CD14-positive monocyte (primary cell): ENCODE measurements at regions not wholly inside any gene's neighbourhood (a gene's known extent, or its start where the extent isn't known, plus 50 kb on each side); places are given as distances from the start of the nearest gene placed in this dataset.
"Not testable (repeated sequence)": the region's sequence is repeated elsewhere in the genome, so short reads cannot be mapped to it uniquely, and the experiment has no call there.

Experiments used
- DNase-seq, 3 donors: peaks; one replicate each; pipeline ENCODE4 v3.0.0-alpha.2; 2011 to 2022
- H2AFZ ChIP-seq: 2 replicates; pipeline ENCODE4 v1.6.0; 2012; ENCODE audit warnings: mild to moderate bottlenecking, low read depth, low read length, inconsistent platforms; ENCODE audit not compliant: insufficient read depth, poor library complexity, severe bottlenecking
- H3K27ac ChIP-seq, 2 donors: 1 replicate in 1 of 2; 2 replicates in 1 of 2; pipeline ENCODE4 v1.5.1; 2012 to 2013; ENCODE audit warnings: low read length in 2 of 2, control low read depth in 1 of 2, inconsistent platforms in 1 of 2, low read depth in 1 of 2, mild to moderate bottlenecking in 1 of 2
- H3K27me3 ChIP-seq, 2 donors: one replicate each; pipeline versions ENCODE4 v1.6.0 to v1.6.1; 2011 to 2013; ENCODE audit warnings: low read length in 2 of 2; ENCODE audit not compliant: control insufficient read depth in 2 of 2, insufficient read depth in 2 of 2
- H3K36me3 ChIP-seq, 2 donors: replicated peaks in 1 of 2; 1 replicate in 1 of 2; 2 replicates in 1 of 2; pipeline versions ENCODE4 v1.5.1 to v1.6.1; 2012 to 2013; ENCODE audit warnings: low read length in 2 of 2, control low read depth in 1 of 2, inconsistent platforms in 1 of 2, mild to moderate bottlenecking in 1 of 2; ENCODE audit not compliant: insufficient read depth in 2 of 2, control insufficient read depth in 1 of 2
- H3K4me1 ChIP-seq, 2 donors: 1 replicate in 1 of 2; 2 replicates in 1 of 2; pipeline versions ENCODE4 v1.5.1 to v1.6.1; 2012 to 2013; ENCODE audit warnings: low read length in 2 of 2, control low read depth in 1 of 2, inconsistent platforms in 1 of 2, mild to moderate bottlenecking in 1 of 2, moderate library complexity in 1 of 2; ENCODE audit not compliant: insufficient read depth in 2 of 2, control insufficient read depth in 1 of 2
- H3K4me2 ChIP-seq: replicated peaks from 2 replicates; pipeline ENCODE3; 2012; ENCODE audit warnings: low read length, moderate library complexity, mild to moderate bottlenecking; ENCODE audit not compliant: poor library complexity, severe bottlenecking; ENCODE audit errors: extremely low read depth
- H3K4me3 ChIP-seq, 3 experiments: fragments of 200-600 bp in 1 of 3; sonication (generic) in 1 of 3; replicated peaks in 1 of 3; 1 replicate in 2 of 3; 2 replicates in 1 of 3; pipeline ENCODE4 v1.5.1; 2011 to 2013; ENCODE audit warnings: low read length in 3 of 3, mild to moderate bottlenecking in 3 of 3, control low read depth in 2 of 3, low read depth in 2 of 3, inconsistent platforms in 1 of 3, moderate library complexity in 1 of 3
- H3K79me2 ChIP-seq: 2 replicates; pipeline ENCODE4 v1.6.0; 2012; ENCODE audit warnings: mild to moderate bottlenecking, control low read depth, inconsistent platforms, low read length, moderate library complexity; ENCODE audit not compliant: insufficient read depth
- H3K9ac ChIP-seq: 2 replicates; pipeline ENCODE4 v1.6.0; 2017; ENCODE audit warnings: low read length, mild to moderate bottlenecking; ENCODE audit not compliant: insufficient read depth, poor library complexity, severe bottlenecking
- H3K9me3 ChIP-seq, 2 donors: replicated peaks in 1 of 2; 1 replicate in 1 of 2; 2 replicates in 1 of 2; pipeline versions ENCODE4 v1.5.1 to v1.6.1; 2012 to 2013; ENCODE audit warnings: low read length in 2 of 2, control low read depth in 1 of 2; ENCODE audit not compliant: control insufficient read depth in 1 of 2, insufficient read depth in 1 of 2
- H4K20me1 ChIP-seq: 2 replicates; pipeline ENCODE4 v1.6.0; 2012; ENCODE audit warnings: mild to moderate bottlenecking, low read length, control low read depth, moderate library complexity; ENCODE audit not compliant: insufficient read depth
- H3K27ac Mint-ChIP-seq, 7 donors: one replicate each; pipeline ENCODE4 v1.8.0; 2020; ENCODE audit warnings: mild to moderate bottlenecking in 7 of 7, mixed read lengths in 7 of 7, moderate library complexity in 6 of 7, inconsistent platforms in 2 of 7
- H3K27me3 Mint-ChIP-seq, 3 donors: one replicate each; pipeline ENCODE4 v1.8.0; 2021 to 2022; ENCODE audit warnings: low read depth in 3 of 3, mild to moderate bottlenecking in 3 of 3, mixed read lengths in 3 of 3, moderate library complexity in 3 of 3, inconsistent platforms in 1 of 3
- H3K36me3 Mint-ChIP-seq, 2 donors: one replicate each; pipeline ENCODE4 v1.8.0; 2020; ENCODE audit warnings: mixed read lengths in 2 of 2, inconsistent platforms in 1 of 2, mild to moderate bottlenecking in 1 of 2
- H3K4me1 Mint-ChIP-seq: one replicate; pipeline ENCODE4 v1.8.0; 2020; ENCODE audit warnings: mild to moderate bottlenecking, mixed read lengths
- H3K4me3 Mint-ChIP-seq, 2 donors: one replicate each; pipeline ENCODE4 v1.8.0; 2020; ENCODE audit warnings: mild to moderate bottlenecking in 2 of 2, mixed read lengths in 2 of 2, moderate library complexity in 1 of 2
- H3K9me3 Mint-ChIP-seq, 7 donors: one replicate each; pipeline ENCODE4 v1.8.0; 2020 to 2022; ENCODE audit warnings: mixed read lengths in 7 of 7, mild to moderate bottlenecking in 6 of 7, moderate library complexity in 6 of 7, inconsistent platforms in 2 of 7
- WGBS: methylation state at CpG from one replicate; pipeline ENCODE4 v1.1.5; 2013; ENCODE audit warnings: missing lambda C conversion rate; ENCODE audit not compliant: insufficient coverage; 5-methylcytosine and 5-hydroxymethylcytosine counted together
- intact Hi-C, 2 donors: fragments of 100-400 bp; cut with micrococcal nuclease; formaldehyde crosslinking; loops; one replicate each; pipeline versions ENCODE4 v1.15.0 to v1.15.1; 2023
- TF ChIP-seq, protein P1 (sequence below): fragments of 200-600 bp; IDR thresholded peaks from one replicate; pipeline ENCODE4 v1.8.0; 2022; ENCODE audit warnings: antibody characterized with exemption, mild to moderate bottlenecking

DNA sequence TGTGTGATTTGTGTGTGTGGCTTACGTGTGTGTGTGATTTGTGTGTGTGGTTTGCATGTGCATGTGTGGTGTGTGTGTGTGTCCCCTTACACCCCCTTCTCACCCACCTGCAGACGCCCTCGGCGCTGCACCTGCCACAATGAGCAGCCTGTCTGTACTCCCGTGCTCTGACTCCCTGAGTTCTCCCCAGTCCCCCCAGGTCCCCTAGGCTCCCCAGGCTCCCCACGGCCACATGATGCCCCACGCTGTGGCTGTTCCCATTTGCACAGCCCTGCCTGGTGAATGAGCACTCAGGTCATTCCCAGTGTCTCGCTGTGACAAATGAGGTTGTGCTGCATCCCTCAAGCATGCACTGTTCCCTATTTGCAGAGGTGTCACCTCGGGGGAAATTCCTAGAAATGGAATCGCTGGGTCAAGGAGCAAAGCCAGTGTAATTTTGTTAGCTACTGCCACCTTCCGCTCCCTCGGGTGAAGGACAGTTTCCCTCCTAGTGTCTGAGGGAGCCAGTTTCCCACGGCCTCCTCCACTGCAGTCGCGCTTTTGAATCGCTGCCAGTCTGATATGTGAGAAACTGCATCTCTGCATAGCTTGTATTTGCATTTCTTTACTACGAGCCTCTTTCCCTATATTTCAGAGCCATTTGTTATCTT is 180.4 kb upstream of the FOXD4L5 start:
- H3K27ac Mint-ChIP-seq, H3K79me2 ChIP-seq, H3K27me3 ChIP-seq, H3K4me3 Mint-ChIP-seq, H3K27ac ChIP-seq, DNase-seq, H3K4me3 ChIP-seq, H3K36me3 ChIP-seq, H3K36me3 Mint-ChIP-seq, H4K20me1 ChIP-seq, H3K27me3 Mint-ChIP-seq, H3K4me2 ChIP-seq, H3K9ac ChIP-seq, H3K4me1 ChIP-seq, H2AFZ ChIP-seq, intact Hi-C loops, H3K4me1 Mint-ChIP-seq: not testable (repeated sequence)
- H3K9me3 Mint-ChIP-seq, result peaks cover 22 to 66% (median 38%) of the 10 kb centered on the region in 7 donors
- 86% methylated on average over 7 of the region's 17 CpGs for WGBS
- H3K9me3 ChIP-seq, result peaks cover 25 to 53% of the 10 kb centered on the region in 2 donors

DNA sequence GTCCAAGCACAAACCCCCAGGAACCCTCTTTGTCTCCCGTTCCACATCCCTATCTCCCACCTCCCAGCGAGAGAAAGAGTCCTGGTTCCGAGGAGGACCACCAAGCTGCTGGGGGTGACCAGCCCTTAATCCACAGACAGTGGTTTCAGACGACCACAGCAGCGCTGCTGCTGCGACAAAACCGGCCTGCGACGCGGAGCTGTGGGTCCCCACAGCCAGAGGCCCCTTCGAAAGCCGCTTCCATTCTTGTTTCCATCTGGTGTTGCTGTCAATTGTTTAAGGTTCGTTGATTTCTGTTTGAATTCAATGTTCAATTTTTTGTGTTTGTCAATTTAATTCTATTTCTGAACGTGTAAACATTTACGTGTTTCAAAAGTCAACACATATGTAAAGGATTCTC is 177.5 kb upstream of the FOXD4L5 start:
- H3K4me3 Mint-ChIP-seq, H3K27ac ChIP-seq, H4K20me1 ChIP-seq, H3K79me2 ChIP-seq, H3K27me3 Mint-ChIP-seq, intact Hi-C loops, DNase-seq, H3K36me3 Mint-ChIP-seq, H3K36me3 ChIP-seq, H3K27ac Mint-ChIP-seq, H3K4me2 ChIP-seq, H3K4me1 Mint-ChIP-seq, H3K27me3 ChIP-seq, H3K9ac ChIP-seq, H3K4me1 ChIP-seq, H3K4me3 ChIP-seq, H2AFZ ChIP-seq: not testable (repeated sequence)
- peaks cover 23 to 69% (median 48%) of the 10 kb centered on the region in 7 donors for H3K9me3 Mint-ChIP-seq
- H3K9me3 ChIP-seq, result peaks cover 43 to 67% of the 10 kb centered on the region in 2 donors
- WGBS, result no CpG with 5 or more reads among the region's 15 CpGs

DNA sequence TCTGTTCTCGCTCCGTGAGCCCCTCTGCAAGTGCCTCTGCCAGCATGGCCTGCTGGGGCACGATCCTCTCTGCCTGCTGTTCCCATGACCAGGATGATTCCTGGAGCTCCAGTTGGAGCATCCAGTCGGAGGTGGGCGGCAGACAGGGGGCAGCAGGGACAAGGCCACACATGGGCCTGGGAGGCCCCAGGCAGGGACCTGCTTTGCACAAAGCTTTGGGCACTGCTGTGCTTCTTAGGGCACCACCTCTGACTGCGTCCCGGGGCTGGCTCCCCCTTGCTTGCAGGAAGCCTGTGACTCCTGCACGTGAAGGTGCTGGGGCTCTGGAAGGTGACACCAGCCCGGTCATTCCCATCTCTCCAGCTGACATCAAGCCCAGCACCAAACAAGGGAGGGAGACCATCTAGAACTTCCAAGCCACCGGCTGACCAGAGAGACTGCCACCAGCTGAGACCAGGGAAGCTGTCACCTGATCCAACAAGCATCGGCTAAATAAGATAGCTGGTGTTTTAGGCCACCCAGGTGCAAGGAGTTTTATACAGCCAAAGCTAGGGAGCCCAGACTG is 174.8 kb upstream of the FOXD4L5 start:
- TF ChIP-seq, protein P1, sequence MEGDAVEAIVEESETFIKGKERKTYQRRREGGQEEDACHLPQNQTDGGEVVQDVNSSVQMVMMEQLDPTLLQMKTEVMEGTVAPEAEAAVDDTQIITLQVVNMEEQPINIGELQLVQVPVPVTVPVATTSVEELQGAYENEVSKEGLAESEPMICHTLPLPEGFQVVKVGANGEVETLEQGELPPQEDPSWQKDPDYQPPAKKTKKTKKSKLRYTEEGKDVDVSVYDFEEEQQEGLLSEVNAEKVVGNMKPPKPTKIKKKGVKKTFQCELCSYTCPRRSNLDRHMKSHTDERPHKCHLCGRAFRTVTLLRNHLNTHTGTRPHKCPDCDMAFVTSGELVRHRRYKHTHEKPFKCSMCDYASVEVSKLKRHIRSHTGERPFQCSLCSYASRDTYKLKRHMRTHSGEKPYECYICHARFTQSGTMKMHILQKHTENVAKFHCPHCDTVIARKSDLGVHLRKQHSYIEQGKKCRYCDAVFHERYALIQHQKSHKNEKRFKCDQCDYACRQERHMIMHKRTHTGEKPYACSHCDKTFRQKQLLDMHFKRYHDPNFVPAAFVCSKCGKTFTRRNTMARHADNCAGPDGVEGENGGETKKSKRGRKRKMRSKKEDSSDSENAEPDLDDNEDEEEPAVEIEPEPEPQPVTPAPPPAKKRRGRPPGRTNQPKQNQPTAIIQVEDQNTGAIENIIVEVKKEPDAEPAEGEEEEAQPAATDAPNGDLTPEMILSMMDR, result no peak
- Histone ChIP-seq H3K36me3 (no peaks in the 10 kb centered on the region), H3K4me3 (no peak overlapping the region), H4K20me1 (no peaks in the 10 kb centered on the region), H3K27ac (no peak overlapping the region), H3K79me2 (no peaks in the 10 kb centered on the region), H2AFZ (no peak overlapping the region), H3K4me1 (no peaks in the 10 kb centered on the region), H3K9ac (no peak overlapping the region), H3K9me3 (peaks cover 51 to 72% of the 10 kb centered on the region in 2 donors), H3K27me3 (no peaks in the 10 kb centered on the region), H3K4me2 (no peak overlapping the region)
- H3K4me1 Mint-ChIP-seq, result no peaks in the 10 kb centered on the region
- 86% methylated on average over 11 of the region's 11 CpGs for whole genome bisulfite sequencing
- H3K4me3 Mint-ChIP-seq, result no peak overlapping the region
- no peaks in the 10 kb centered on the region for H3K36me3 Mint-ChIP-seq
- intact Hi-C loops, result no loop called here
- H3K9me3 Mint-ChIP-seq, result peaks cover 29 to 76% (median 60%) of the 10 kb centered on the region in 7 donors
- peak overlapping the region in 1 of 7 donors; percentile 18 for H3K27ac Mint-ChIP-seq
- no peaks in the 10 kb centered on the region for H3K27me3 Mint-ChIP-seq
- DNase-seq, result no peak
